ENCODE measurements at regions not wholly inside any gene's neighbourhood (a gene's known extent, or its start where the extent isn't known, plus 50 kb on each side); places are given as distances from the start of the nearest gene placed in this dataset.

GRCh38 chr7:17472939-17473338 lies 174.5 kb downstream of the AHR start:
- TF ChIP-seq, protein P1, sequence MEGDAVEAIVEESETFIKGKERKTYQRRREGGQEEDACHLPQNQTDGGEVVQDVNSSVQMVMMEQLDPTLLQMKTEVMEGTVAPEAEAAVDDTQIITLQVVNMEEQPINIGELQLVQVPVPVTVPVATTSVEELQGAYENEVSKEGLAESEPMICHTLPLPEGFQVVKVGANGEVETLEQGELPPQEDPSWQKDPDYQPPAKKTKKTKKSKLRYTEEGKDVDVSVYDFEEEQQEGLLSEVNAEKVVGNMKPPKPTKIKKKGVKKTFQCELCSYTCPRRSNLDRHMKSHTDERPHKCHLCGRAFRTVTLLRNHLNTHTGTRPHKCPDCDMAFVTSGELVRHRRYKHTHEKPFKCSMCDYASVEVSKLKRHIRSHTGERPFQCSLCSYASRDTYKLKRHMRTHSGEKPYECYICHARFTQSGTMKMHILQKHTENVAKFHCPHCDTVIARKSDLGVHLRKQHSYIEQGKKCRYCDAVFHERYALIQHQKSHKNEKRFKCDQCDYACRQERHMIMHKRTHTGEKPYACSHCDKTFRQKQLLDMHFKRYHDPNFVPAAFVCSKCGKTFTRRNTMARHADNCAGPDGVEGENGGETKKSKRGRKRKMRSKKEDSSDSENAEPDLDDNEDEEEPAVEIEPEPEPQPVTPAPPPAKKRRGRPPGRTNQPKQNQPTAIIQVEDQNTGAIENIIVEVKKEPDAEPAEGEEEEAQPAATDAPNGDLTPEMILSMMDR (conservative IDR thresholded peaks at IDR 0.05): no peak
- TF ChIP-seq ZFX (IDR thresholded peaks at IDR 0.05): no peak
